Progenitor cell of endocrine pancreas (in vitro differentiated cells): ENCODE measurements at regions not wholly inside any gene's neighbourhood (a gene's known extent, or its start where the extent isn't known, plus 50 kb on each side); places are given as distances from the start of the nearest gene placed in this dataset.

Source experiments
- DNase-seq: peaks from one replicate; pipeline ENCODE4 v3.0.0; 2021; ENCODE audit warnings: low spot score; ENCODE audit not compliant: unreplicated experiment
- H3K27ac Mint-ChIP-seq: 2 replicates; pipeline ENCODE4 v1.8.0; 2021; ENCODE audit warnings: mild to moderate bottlenecking, moderate library complexity, mixed read lengths
- H3K27me3 Mint-ChIP-seq: 2 replicates; pipeline ENCODE4 v1.8.0; 2021; ENCODE audit warnings: mixed read lengths
- H3K36me3 Mint-ChIP-seq: 2 replicates; pipeline ENCODE4 v1.8.0; 2022; ENCODE audit warnings: mixed read lengths; ENCODE audit not compliant: insufficient read depth
- H3K4me1 Mint-ChIP-seq: 2 replicates; pipeline ENCODE4 v1.8.0; 2021; ENCODE audit warnings: low read depth, mixed read lengths
- H3K4me3 Mint-ChIP-seq: 2 replicates; pipeline ENCODE4 v1.8.0; 2021; ENCODE audit warnings: low read depth, mild to moderate bottlenecking, moderate library complexity, mixed read lengths
- H3K9me3 Mint-ChIP-seq: 2 replicates; pipeline ENCODE4 v1.8.0; 2021; ENCODE audit warnings: low read depth, mixed read lengths
- CTCF ChIP-seq: fragments of 200-600 bp; sonication (generic); IDR thresholded peaks from one replicate; pipeline ENCODE4 v1.5.0; 2021; ENCODE audit warnings: antibody characterized with exemption, mild to moderate bottlenecking; ENCODE audit not compliant: unreplicated experiment

- H3K27ac Mint-ChIP-seq: no peak overlapping the region
These were observed 104.1 kb downstream of the DISP1 start for GRCh38 chr1:222918801-222919477.

DNA sequence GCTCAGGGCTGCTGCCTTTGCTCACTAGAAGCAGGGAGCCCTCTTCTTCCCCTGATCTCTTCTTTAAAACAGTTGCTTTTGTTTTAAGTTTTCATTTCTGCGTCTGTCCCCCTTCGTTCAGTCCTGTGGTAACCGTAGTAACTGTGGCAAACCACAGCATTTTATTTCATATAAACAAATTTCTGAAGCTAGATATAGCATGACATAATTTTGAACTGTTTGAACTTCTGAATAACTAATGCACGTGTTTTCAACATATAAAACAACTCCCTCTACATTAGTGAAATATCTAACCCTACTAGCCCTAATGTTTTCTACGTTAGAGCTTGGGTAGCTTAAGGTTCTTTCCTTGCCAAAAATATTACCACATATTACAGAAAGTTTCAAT, 104.6 kb downstream of the DISP1 start:
- no peak overlapping the region for H3K27ac Mint-ChIP-seq
- no peak overlapping the region for H3K4me3 Mint-ChIP-seq
- no peaks in the 10 kb centered on the region for H3K27me3 Mint-ChIP-seq
- H3K36me3 Mint-ChIP-seq: peaks cover 12% of the 10 kb centered on the region
- TF ChIP-seq CTCF: no peak
- DNase-seq: no peak
- peaks cover 10% of the 10 kb centered on the region for H3K4me1 Mint-ChIP-seq
- peaks cover 15% of the 10 kb centered on the region for H3K9me3 Mint-ChIP-seq

More at GRCh38 chr1:222918801-222919477, 104.1 kb downstream of the DISP1 start:
- DNase-seq: no peak
- peaks cover 10% of the 10 kb centered on the region for H3K4me1 Mint-ChIP-seq
- no peak overlapping the region for H3K4me3 Mint-ChIP-seq
- peaks cover 12% of the 10 kb centered on the region for H3K36me3 Mint-ChIP-seq
- no peaks in the 10 kb centered on the region for H3K27me3 Mint-ChIP-seq
- H3K9me3 Mint-ChIP-seq: peaks cover 15% of the 10 kb centered on the region
- TF ChIP-seq CTCF: no peak

- H3K36me3 Mint-ChIP-seq: peaks cover 12% of the 10 kb centered on the region
- TF ChIP-seq CTCF: no peak
- no peak overlapping the region for H3K4me3 Mint-ChIP-seq
- DNase-seq: no peak
- H3K4me1 Mint-ChIP-seq: peaks cover 7% of the 10 kb centered on the region
- H3K9me3 Mint-ChIP-seq: peaks cover 15% of the 10 kb centered on the region
- H3K27me3 Mint-ChIP-seq: no peaks in the 10 kb centered on the region
- no peak overlapping the region for H3K27ac Mint-ChIP-seq
These were observed 105.3 kb downstream of the DISP1 start for GRCh38 chr1:222920169-222920568.

- Mint-ChIP-seq H3K9me3 (peaks cover 13% of the 10 kb centered on the region), H3K4me3 (no peak overlapping the region), H3K36me3 (peaks cover 12% of the 10 kb centered on the region), H3K27ac (no peak overlapping the region), H3K27me3 (no peaks in the 10 kb centered on the region), H3K4me1 (peaks cover 2% of the 10 kb centered on the region)
- no peak for TF ChIP-seq CTCF
- DNase-seq: no peak
These were observed 107.1 kb downstream of the DISP1 start for GRCh38 chr1:222921945-222922344.

DNA sequence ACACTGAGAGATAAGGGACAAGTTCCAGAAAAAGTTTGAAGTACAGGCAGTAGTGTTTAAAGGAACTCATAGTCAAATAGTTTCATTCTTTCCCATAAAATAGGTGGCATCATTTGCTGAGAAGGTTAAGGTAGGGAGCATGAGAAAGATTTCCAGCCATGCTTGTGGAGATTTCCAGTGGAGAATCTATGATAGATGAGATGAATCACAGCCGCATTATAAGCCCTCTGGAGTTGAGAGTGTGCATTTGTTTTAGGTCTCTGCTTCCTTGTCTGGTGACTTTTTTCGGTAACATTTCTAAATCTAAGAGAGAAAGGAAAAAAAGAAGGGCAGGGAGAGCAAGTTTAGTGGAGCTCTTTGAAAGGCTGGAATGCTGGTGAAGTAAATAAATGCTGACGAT, 108.7 kb downstream of the DISP1 start:
- Mint-ChIP-seq H3K9me3 (no peaks in the 10 kb centered on the region), H3K27ac (no peak overlapping the region), H3K4me3 (no peak overlapping the region), H3K36me3 (peaks cover 2% of the 10 kb centered on the region), H3K27me3 (no peaks in the 10 kb centered on the region), H3K4me1 (peaks cover 4% of the 10 kb centered on the region)
- TF ChIP-seq CTCF: no peak
- DNase-seq: no peak
